GM18505 (cell line): ENCODE measurements at regions not wholly inside any gene's neighbourhood (a gene's known extent, or its start where the extent isn't known, plus 50 kb on each side); places are given as distances from the start of the nearest gene placed in this dataset.

Experiments
- ATAC-seq: cut with Tn5 transposase; IDR thresholded peaks from one replicate; pipeline ENCODE4 v1.9.1; 2021; ENCODE audit not compliant: unreplicated experiment
- POLR2A ChIP-seq: IDR thresholded peaks from 4 replicates; pipeline ENCODE4 v1.6.1; 2011; ENCODE audit warnings: borderline replicate concordance; ENCODE audit not compliant: insufficient read depth, insufficient read length; ENCODE audit errors: extremely low read depth

- no peak for TF ChIP-seq POLR2A
- no peak for ATAC-seq
These were observed 73.9 kb upstream of the ZEB2 start for GRCh38 chr2:144593803-144594202.

- no peak for ATAC-seq
- TF ChIP-seq POLR2A: no peak
These were observed 72.8 kb upstream of the ZEB2 start for GRCh38 chr2:144592500-144593256.

- TF ChIP-seq POLR2A: no peak
- no peak for ATAC-seq
These were observed 67.4 kb upstream of the ZEB2 start for GRCh38 chr2:144587306-144587705.

GRCh38 chr2:144586476-144586875 is 66.6 kb upstream of the ZEB2 start:
- no peak for TF ChIP-seq POLR2A
- no peak for ATAC-seq

GRCh38 chr2:144583741-144584453 is 64.0 kb upstream of the ZEB2 start:
- no peak for ATAC-seq
- TF ChIP-seq POLR2A: no peak

- no peak for ATAC-seq
These were observed 63.4 kb upstream of the ZEB2 start for GRCh38 chr2:144583381-144583729.

GRCh38 chr2:144582651-144583380 is 62.9 kb upstream of the ZEB2 start:
- no peak for TF ChIP-seq POLR2A
- no peak for ATAC-seq

More at GRCh38 chr2:144583381-144583729, 63.4 kb upstream of the ZEB2 start:
- no peak for TF ChIP-seq POLR2A

GRCh38 chr2:144580521-144581161 is 60.7 kb upstream of the ZEB2 start:
- ATAC-seq: no peak
- no peak for TF ChIP-seq POLR2A

GRCh38 chr2:144579556-144579955 is 59.6 kb upstream of the ZEB2 start:
- ATAC-seq: no peak
- no peak for TF ChIP-seq POLR2A

- no peak for TF ChIP-seq POLR2A
- no peak for ATAC-seq
These were observed 58.2 kb upstream of the ZEB2 start for GRCh38 chr2:144578099-144578498.

- ATAC-seq: no peak
- TF ChIP-seq POLR2A: no peak
These were observed 53.1 kb upstream of the ZEB2 start for GRCh38 chr2:144572977-144573376.

- TF ChIP-seq POLR2A: no peak
- no peak for ATAC-seq
These were observed 51.9 kb upstream of the ZEB2 start for GRCh38 chr2:144571770-144572169.

GRCh38 chr2:144570566-144570965 is 50.6 kb upstream of the ZEB2 start:
- ATAC-seq: no peak

More at GRCh38 chr2:144570566-144570965, 50.6 kb upstream of the ZEB2 start:
- no peak for TF ChIP-seq POLR2A
